ENCODE measurements at regions not wholly inside any gene's neighbourhood (a gene's known extent, or its start where the extent isn't known, plus 50 kb on each side); places are given as distances from the start of the nearest gene placed in this dataset.

- Histone ChIP-seq H4K8ac (ENCODE audit: low read depth in 2 of 2, low read length in 2 of 2) (no peak overlapping the region), H3K27ac (ENCODE audit: insufficient read depth, low read length) (no peak overlapping the region), H4K91ac (ENCODE audit: insufficient read depth, low read depth, low read length) (no peak overlapping the region), H4K5ac (ENCODE audit: low read depth, low read length) (no peak overlapping the region), H3K27me3 (ENCODE audit: control insufficient read depth, insufficient read depth, low read length) (no peaks in the 10 kb centered on the region), H2AK9ac (replicated peaks; ENCODE audit: low read depth, low read length, poor library complexity) (no peak overlapping the region), H3K4me1 (ENCODE audit: control insufficient read depth, insufficient read depth, low read length) (no peaks in the 10 kb centered on the region), H3K4ac (ENCODE audit: low read depth, low read length) (no peak overlapping the region), H3K9me1 (ENCODE audit: insufficient read depth, low read length) (no peaks in the 10 kb centered on the region), H2BK120ac (ENCODE audit: low read depth, low read length) (no peak overlapping the region), H3K4me3 (ENCODE audit: insufficient read depth, low read depth, low read length) (no peak overlapping the region), H4K20me1 (ENCODE audit: insufficient read depth, low read length) (no peaks in the 10 kb centered on the region), H3K23ac (ENCODE audit: low read depth, low read length) (no peak overlapping the region), H2AK5ac (ENCODE audit: low read depth, low read length) (no peak overlapping the region), H3K18ac (ENCODE audit: low read depth, low read length) (no peak overlapping the region), H2BK5ac (ENCODE audit: low read depth, low read length, poor library complexity, severe bottlenecking) (no peak overlapping the region), H3K14ac (replicated peaks; ENCODE audit: low read depth, low read length) (no peak overlapping the region), H3K4me2 (ENCODE audit: low read depth, low read length) (no peak overlapping the region), H2AFZ (replicated peaks; ENCODE audit: low read length, poor library complexity) (no peak overlapping the region), H3K56ac (ENCODE audit: extremely low read depth, insufficient read depth, low read length) (no peak overlapping the region), H3K9ac (ENCODE audit: low read depth, low read length) (no peak overlapping the region), H3K9me3 (ENCODE audit: control insufficient read depth, insufficient read depth, low read length) (peaks cover 7% of the 10 kb centered on the region; the same call in 1 of the 2 replicates), H2BK20ac (ENCODE audit: low read depth, low read length) (no peak overlapping the region), H2BK15ac (ENCODE audit: low read depth, low read length) (no peak overlapping the region), H3K36me3 (ENCODE audit: control insufficient read depth, insufficient read depth, low read length) (no peaks in the 10 kb centered on the region), H3K79me1 (ENCODE audit: low read depth in 1 of 2, low read length in 2 of 2) (no peaks in the 10 kb centered on the region)
- TF ChIP-seq CTCF (conservative IDR thresholded peaks at IDR 0.05; ENCODE audit: low read depth, low read length) (no peak), SMC3 (IDR thresholded peaks at IDR 0.05; ENCODE audit: low read depth, low read length) (no peak), USF2 (IDR thresholded peaks at IDR 0.05; ENCODE audit: low read depth, low read length) (no peak)
- ChIA-PET CTCF (no interaction called here), POLR2A (ENCODE audit: unreplicated experiment) (no interaction called here)
- no peak for DNase-seq
- intact Hi-C loops (cut with micrococcal nuclease) (no loop called here), in situ Hi-C loops (cut with MboI; ENCODE audit: low sequenced_read_pairs) (no loop called here), dilution Hi-C loops (cut with HindIII; ENCODE audit: low sequenced_read_pairs, unreplicated experiment) (no loop called here)
- no TSS peak for BruUV-seq (replicated peaks)
- WGBS, 2 experiments (ENCODE audit: extremely low coverage in 2 of 2, insufficient read length in 1 of 2) = 0% methylated on average over 1 of the region's 3 CpGs; no CpG with 5 or more reads in 1 of the 2 experiments
- ATAC-seq (ENCODE audit: low read depth) = no peak
Measured at GRCh38 chrX:5380426-5380825, 848.2 kb downstream of the NLGN4X start.

Data from IMR-90 (cell line).